ENCODE measurements at regions not wholly inside any gene's neighbourhood (a gene's known extent, or its start where the extent isn't known, plus 50 kb on each side); places are given as distances from the start of the nearest gene placed in this dataset.

- TF ChIP-seq CTCF (IDR thresholded peaks at IDR 0.05) = no peak
- TF ChIP-seq POLR2A (IDR thresholded peaks at IDR 0.05) = no peak
These were observed 163.3 kb upstream of the SERPINE2 start for GRCh38 chr2:224202281-224202865.

Measured in right lobe of liver (tissue), 4 donors.